SK-N-SH (cell line): ENCODE measurements at regions not wholly inside any gene's neighbourhood (a gene's known extent, or its start where the extent isn't known, plus 50 kb on each side); places are given as distances from the start of the nearest gene placed in this dataset.

Experiments
- CTCF ChIA-PET: fragments of 300-600, 350-600 bp; formaldehyde crosslinking; extraction: SDS; loops from one replicate; lab custom pipeline; 2021; lab: Yijun Ruan, JAX
- POLR2A ChIA-PET: fragments of 350-600 bp; sonication (Branson Sonifier 250); formaldehyde crosslinking; extraction: SDS; loops from one replicate; lab custom pipeline; 2020; ENCODE audit warnings: antibody characterized with exemption, inconsistent platforms; lab: Yijun Ruan, JAX
- DNase-seq: peaks from one replicate; pipeline ENCODE4 v3.0.0; 2012
- H2AFZ ChIP-seq: fragments of 200-600 bp; sonication (generic); 2 replicates; pipeline ENCODE4 v1.8.1; 2016; ENCODE audit warnings: antibody characterized with exemption, mild to moderate bottlenecking, low read depth
- H3F3A ChIP-seq: fragments of 200-600 bp; sonication (generic); replicated peaks from 2 replicates; pipeline ENCODE3; 2016; ENCODE audit warnings: antibody characterized with exemption, mild to moderate bottlenecking; ENCODE audit not compliant: insufficient read depth
- H3K27ac ChIP-seq, 2 experiments: fragments of 200-500 bp in 1 of 2; fragments of 200-600 bp in 1 of 2; sonication (Bioruptor generic) in 1 of 2; sonication (generic), shearing (Covaris generic) in 1 of 2; 2 replicates each; pipeline versions ENCODE4 v1.5.1 to v1.6.1; 2014 to 2016; ENCODE audit warnings: low read depth in 2 of 2, inconsistent platforms in 1 of 2, low read length in 1 of 2, mild to moderate bottlenecking in 1 of 2, mixed read lengths in 1 of 2
- H3K27me3 ChIP-seq: fragments of 200-600 bp; sonication (generic), shearing (Covaris generic); 2 replicates; pipeline ENCODE4 v1.6.1; 2016; ENCODE audit warnings: mixed run types; ENCODE audit not compliant: insufficient read depth
- H3K36me3 ChIP-seq, 2 experiments: fragments of 200-500 bp in 1 of 2; fragments of 200-600 bp in 1 of 2; sonication (Bioruptor generic) in 1 of 2; sonication (generic) in 1 of 2; replicated peaks in 1 of 2; 2 replicates each; pipeline versions ENCODE3 to v1.5.1; 2014 to 2016; ENCODE audit warnings: low read length in 1 of 2, mild to moderate bottlenecking in 1 of 2; ENCODE audit not compliant: insufficient read depth in 2 of 2, control insufficient read depth in 1 of 2
- H3K4me1 ChIP-seq, 2 experiments: fragments of 200-500 bp in 1 of 2; fragments of 200-600 bp in 1 of 2; sonication (Bioruptor generic) in 1 of 2; sonication (generic), shearing (Covaris generic) in 1 of 2; 2 replicates each; pipeline versions ENCODE4 v1.5.1 to v1.6.1; 2014 to 2016; ENCODE audit warnings: low read depth in 1 of 2, low read length in 1 of 2, mixed run types in 1 of 2; ENCODE audit not compliant: insufficient read depth in 2 of 2, control insufficient read depth in 1 of 2
- H3K4me2 ChIP-seq: fragments of 200-600 bp; sonication (generic), shearing (Covaris generic); 2 replicates; pipeline ENCODE4 v1.6.1; 2017; ENCODE audit warnings: mixed run types
- H3K4me3 ChIP-seq, 2 experiments: fragments of 200-500 bp in 1 of 2; fragments of 200-600 bp in 1 of 2; sonication (Bioruptor generic) in 1 of 2; sonication (generic), shearing (Covaris generic) in 1 of 2; 2 replicates each; pipeline versions ENCODE4 v1.5.1 to v1.8.1; 2014 to 2016; ENCODE audit warnings: low read depth in 2 of 2, inconsistent platforms in 1 of 2, low read length in 1 of 2, mild to moderate bottlenecking in 1 of 2, mixed read lengths in 1 of 2, moderate library complexity in 1 of 2
- H3K79me2 ChIP-seq: fragments of 200-600 bp; sonication (generic); 2 replicates; pipeline ENCODE4 v1.8.1; 2017; ENCODE audit warnings: mild to moderate bottlenecking; ENCODE audit not compliant: insufficient read depth
- H3K9ac ChIP-seq: fragments of 200-600 bp; sonication (generic); 2 replicates; pipeline ENCODE4 v1.6.1; 2017; ENCODE audit warnings: mixed run types
- H3K9me2 ChIP-seq: fragments of 200-600 bp; sonication (generic); 2 replicates; pipeline ENCODE4 v1.6.1; 2017; ENCODE audit warnings: mixed run types
- H3K9me3 ChIP-seq: fragments of 200-600 bp; sonication (generic); 2 replicates; pipeline ENCODE4 v1.6.1; 2017; ENCODE audit warnings: mixed run types, mild to moderate bottlenecking, moderate library complexity
- H4K20me1 ChIP-seq: fragments of 200-600 bp; sonication (generic); 2 replicates; pipeline ENCODE4 v1.6.1; 2017; ENCODE audit warnings: mild to moderate bottlenecking, mixed run types; ENCODE audit not compliant: insufficient read depth
- ELF1 ChIP-seq: IDR thresholded peaks from 2 replicates; pipeline ENCODE4 v1.4.0; 2012
- EP300 ChIP-seq, 2 experiments: IDR thresholded peaks; 2 replicates each; pipeline versions ENCODE4 v1.4.0 to v1.6.1; 2012; ENCODE audit warnings: borderline replicate concordance in 1 of 2, low read depth in 1 of 2, low read length in 1 of 2
- FOXJ3 ChIP-seq: sonication (generic); formaldehyde crosslinking; IDR thresholded peaks from 2 replicates; pipeline ENCODE4 v1.5.1; 2020; ENCODE audit warnings: mild to moderate bottlenecking, missing genetic modification reagents
- GABPA ChIP-seq: IDR thresholded peaks from 2 replicates; pipeline ENCODE4 v1.4.0; 2012; ENCODE audit warnings: low read depth, mild to moderate bottlenecking
- GATA2 ChIP-seq: sonication (generic); formaldehyde crosslinking; IDR thresholded peaks from 2 replicates; pipeline ENCODE4 v1.5.0; 2020; ENCODE audit warnings: mild to moderate bottlenecking, missing genetic modification reagents
- NFIC ChIP-seq: IDR thresholded peaks from 2 replicates; pipeline ENCODE4 v1.4.0; 2012; ENCODE audit warnings: borderline replicate concordance
- NRF1 ChIP-seq: IDR thresholded peaks from 2 replicates; pipeline ENCODE4 v1.6.1; 2012; ENCODE audit warnings: low read depth, mild to moderate bottlenecking, low read length
- POLR2AphosphoS5 ChIP-seq: IDR thresholded peaks from 2 replicates; pipeline ENCODE4 v1.6.1; 2012; ENCODE audit warnings: low read depth, low read length
- RFX5 ChIP-seq: IDR thresholded peaks from 2 replicates; pipeline ENCODE4 v1.6.1; 2012; ENCODE audit warnings: mild to moderate bottlenecking, improper control_type of control experiment, low read length
- SIN3A ChIP-seq: IDR thresholded peaks from 2 replicates; pipeline ENCODE4 v1.6.1; 2012; ENCODE audit warnings: low read depth, mild to moderate bottlenecking, low read length, moderate library complexity, borderline replicate concordance
- SMC3 ChIP-seq: IDR thresholded peaks from 2 replicates; pipeline ENCODE4 v1.6.1; 2012; ENCODE audit warnings: low read depth, low read length, improper control_type of control experiment
- TCF12 ChIP-seq: IDR thresholded peaks from 2 replicates; pipeline ENCODE4 v1.4.0; 2012
- TEAD4 ChIP-seq: IDR thresholded peaks from 2 replicates; pipeline ENCODE4 v1.4.0; 2012; ENCODE audit warnings: mild to moderate bottlenecking, borderline replicate concordance; ENCODE audit not compliant: insufficient read depth
- WGBS: methylation state at CpG from one replicate; pipeline ENCODE4 v1.1.6; 2017; ENCODE audit warnings: low lambda C conversion rate; 5-methylcytosine and 5-hydroxymethylcytosine counted together
- TF ChIP-seq, protein P1 (sequence below): IDR thresholded peaks from 2 replicates; pipeline ENCODE4 v1.4.0; 2012; ENCODE audit warnings: low read depth, borderline replicate concordance
- TF ChIP-seq, protein P2 (sequence below): IDR thresholded peaks from 2 replicates; pipeline ENCODE4 v1.6.1; 2012; ENCODE audit warnings: mild to moderate bottlenecking, low read depth, low read length, moderate library complexity
- TF ChIP-seq, protein P3 (sequence below): fragments of 150-350 bp; IDR thresholded peaks from 2 replicates; pipeline ENCODE4 v1.6.1; 2016; ENCODE audit warnings: mild to moderate bottlenecking, low read depth, low read length

DNA sequence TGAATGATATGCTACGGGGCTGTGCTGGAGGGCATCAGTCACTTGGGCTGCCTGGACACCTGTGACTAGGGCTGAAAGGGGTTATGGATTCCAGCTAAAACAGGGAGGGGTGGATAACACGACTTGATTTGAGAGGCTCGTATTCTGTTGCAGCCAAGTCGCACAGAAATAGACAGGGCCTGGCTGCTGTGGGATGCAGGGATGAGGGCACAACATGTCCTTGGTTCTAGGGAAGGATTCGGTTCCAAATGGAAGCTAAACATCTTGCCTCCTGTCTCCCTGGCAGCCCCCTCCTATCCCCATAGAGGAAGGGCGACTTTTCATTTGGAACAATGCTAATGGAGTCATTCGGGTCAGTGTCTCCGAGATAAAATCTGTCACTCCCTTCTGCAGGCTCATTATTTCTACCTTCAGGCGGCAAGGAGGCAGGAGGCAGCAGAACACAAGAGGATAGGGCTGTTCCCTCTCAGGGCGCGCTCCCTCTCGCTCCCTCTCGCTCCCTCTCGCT lies 433.8 kb upstream of the RBMS3 start:
- Histone ChIP-seq H3K4me2 (no peak overlapping the region), H3K27ac (no peak overlapping the region), H3K9ac (no peak overlapping the region), H3K9me3 (no peaks in the 10 kb centered on the region), H3K4me3 (no peak overlapping the region), H3K27me3 (no peaks in the 10 kb centered on the region), H4K20me1 (no peaks in the 10 kb centered on the region), H3K79me2 (no peaks in the 10 kb centered on the region), H3F3A (no peaks in the 10 kb centered on the region), H3K4me1 (peaks cover 0 to 14% of the 10 kb centered on the region in 2 experiments; a peak in 3 of 4 replicates), H2AFZ (no peak overlapping the region), H3K36me3 (no peaks in the 10 kb centered on the region), H3K9me2 (no peaks in the 10 kb centered on the region)
- ChIA-PET POLR2A (no interaction called here), CTCF (interaction anchor here (0.7 to 1.5 kb wide), 2 partner anchors 11 to 75 kb away, joined by 3 to 5 read pairs; no protein-coding TSS in a partner anchor)
- DNase-seq: peak; percentile 51
- WGBS: 65% methylated on average over 10 of the region's 14 CpGs
- TF ChIP-seq GATA2 (CRISPR knock-in tag) (peak; percentile 85), GABPA (no peak), POLR2AphosphoS5 (no peak), SMC3 (no peak), SIN3A (no peak), NRF1 (no peak), ELF1 (no peak), FOXJ3 (CRISPR knock-in tag) (no peak), TCF12 (no peak), RFX5 (no peak), EP300 (IDR thresholded peaks at IDR 0.05; ENCODE audit: borderline replicate concordance in 1 of 2, low read depth in 1 of 2, low read length in 1 of 2) (peak in 1 of 2 experiments; percentile 36; a peak in 1 of 4 replicates), TEAD4 (no peak), NFIC (no peak)
- TF ChIP-seq, protein P1, sequence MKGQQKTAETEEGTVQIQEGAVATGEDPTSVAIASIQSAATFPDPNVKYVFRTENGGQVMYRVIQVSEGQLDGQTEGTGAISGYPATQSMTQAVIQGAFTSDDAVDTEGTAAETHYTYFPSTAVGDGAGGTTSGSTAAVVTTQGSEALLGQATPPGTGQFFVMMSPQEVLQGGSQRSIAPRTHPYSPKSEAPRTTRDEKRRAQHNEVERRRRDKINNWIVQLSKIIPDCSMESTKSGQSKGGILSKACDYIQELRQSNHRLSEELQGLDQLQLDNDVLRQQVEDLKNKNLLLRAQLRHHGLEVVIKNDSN: no peak
- TF ChIP-seq, protein P2, sequence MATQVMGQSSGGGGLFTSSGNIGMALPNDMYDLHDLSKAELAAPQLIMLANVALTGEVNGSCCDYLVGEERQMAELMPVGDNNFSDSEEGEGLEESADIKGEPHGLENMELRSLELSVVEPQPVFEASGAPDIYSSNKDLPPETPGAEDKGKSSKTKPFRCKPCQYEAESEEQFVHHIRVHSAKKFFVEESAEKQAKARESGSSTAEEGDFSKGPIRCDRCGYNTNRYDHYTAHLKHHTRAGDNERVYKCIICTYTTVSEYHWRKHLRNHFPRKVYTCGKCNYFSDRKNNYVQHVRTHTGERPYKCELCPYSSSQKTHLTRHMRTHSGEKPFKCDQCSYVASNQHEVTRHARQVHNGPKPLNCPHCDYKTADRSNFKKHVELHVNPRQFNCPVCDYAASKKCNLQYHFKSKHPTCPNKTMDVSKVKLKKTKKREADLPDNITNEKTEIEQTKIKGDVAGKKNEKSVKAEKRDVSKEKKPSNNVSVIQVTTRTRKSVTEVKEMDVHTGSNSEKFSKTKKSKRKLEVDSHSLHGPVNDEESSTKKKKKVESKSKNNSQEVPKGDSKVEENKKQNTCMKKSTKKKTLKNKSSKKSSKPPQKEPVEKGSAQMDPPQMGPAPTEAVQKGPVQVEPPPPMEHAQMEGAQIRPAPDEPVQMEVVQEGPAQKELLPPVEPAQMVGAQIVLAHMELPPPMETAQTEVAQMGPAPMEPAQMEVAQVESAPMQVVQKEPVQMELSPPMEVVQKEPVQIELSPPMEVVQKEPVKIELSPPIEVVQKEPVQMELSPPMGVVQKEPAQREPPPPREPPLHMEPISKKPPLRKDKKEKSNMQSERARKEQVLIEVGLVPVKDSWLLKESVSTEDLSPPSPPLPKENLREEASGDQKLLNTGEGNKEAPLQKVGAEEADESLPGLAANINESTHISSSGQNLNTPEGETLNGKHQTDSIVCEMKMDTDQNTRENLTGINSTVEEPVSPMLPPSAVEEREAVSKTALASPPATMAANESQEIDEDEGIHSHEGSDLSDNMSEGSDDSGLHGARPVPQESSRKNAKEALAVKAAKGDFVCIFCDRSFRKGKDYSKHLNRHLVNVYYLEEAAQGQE: no peak
- TF ChIP-seq, protein P3, sequence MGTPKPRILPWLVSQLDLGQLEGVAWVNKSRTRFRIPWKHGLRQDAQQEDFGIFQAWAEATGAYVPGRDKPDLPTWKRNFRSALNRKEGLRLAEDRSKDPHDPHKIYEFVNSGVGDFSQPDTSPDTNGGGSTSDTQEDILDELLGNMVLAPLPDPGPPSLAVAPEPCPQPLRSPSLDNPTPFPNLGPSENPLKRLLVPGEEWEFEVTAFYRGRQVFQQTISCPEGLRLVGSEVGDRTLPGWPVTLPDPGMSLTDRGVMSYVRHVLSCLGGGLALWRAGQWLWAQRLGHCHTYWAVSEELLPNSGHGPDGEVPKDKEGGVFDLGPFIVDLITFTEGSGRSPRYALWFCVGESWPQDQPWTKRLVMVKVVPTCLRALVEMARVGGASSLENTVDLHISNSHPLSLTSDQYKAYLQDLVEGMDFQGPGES: no peak
- TF ChIP-seq, all 33 proteins: peak for 2
